Glomerular visceral epithelial cell (primary cell): ENCODE measurements at regions not wholly inside any gene's neighbourhood (a gene's known extent, or its start where the extent isn't known, plus 50 kb on each side); places are given as distances from the start of the nearest gene placed in this dataset.
A peak's percentile ranks its signal among the peaks of the same experiment; 100 is the strongest.
"Not testable (repeated sequence)": the region's sequence is repeated elsewhere in the genome, so short reads cannot be mapped to it uniquely, and the experiment has no call there.

ENCODE experiments used
- DNase-seq: peaks from one replicate; pipeline ENCODE4 v3.0.0-alpha.2; 2016; ENCODE audit errors: extremely low spot score

DNA sequence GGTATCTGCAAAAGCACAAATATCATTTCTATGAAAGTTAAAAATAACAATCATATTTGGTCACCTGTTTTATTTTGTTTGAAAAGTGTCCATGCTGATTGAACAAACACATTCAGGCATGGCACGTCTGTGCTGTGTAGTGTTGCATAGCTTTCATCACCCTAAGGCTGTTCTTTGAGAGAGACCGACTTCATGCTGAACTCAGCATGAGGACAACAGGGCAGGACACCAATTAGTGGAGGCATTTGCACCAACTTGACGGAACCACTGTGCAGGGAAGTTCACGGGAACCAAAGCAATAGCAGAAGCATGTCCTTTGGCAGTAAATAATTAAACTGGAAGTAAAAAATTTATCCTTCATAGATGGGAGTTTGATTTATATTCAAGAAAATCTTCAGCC, 158.4 kb upstream of the SLC7A11 start:
- no peak for DNase-seq

- no peak for DNase-seq
These were observed 157.9 kb upstream of the SLC7A11 start for GRCh38 chr4:138400066-138400465.

GRCh38 chr4:138399081-138399480, 156.9 kb upstream of the SLC7A11 start:
- no peak for DNase-seq

- no peak for DNase-seq
These were observed 156.2 kb upstream of the SLC7A11 start for GRCh38 chr4:138398322-138398721.

DNA sequence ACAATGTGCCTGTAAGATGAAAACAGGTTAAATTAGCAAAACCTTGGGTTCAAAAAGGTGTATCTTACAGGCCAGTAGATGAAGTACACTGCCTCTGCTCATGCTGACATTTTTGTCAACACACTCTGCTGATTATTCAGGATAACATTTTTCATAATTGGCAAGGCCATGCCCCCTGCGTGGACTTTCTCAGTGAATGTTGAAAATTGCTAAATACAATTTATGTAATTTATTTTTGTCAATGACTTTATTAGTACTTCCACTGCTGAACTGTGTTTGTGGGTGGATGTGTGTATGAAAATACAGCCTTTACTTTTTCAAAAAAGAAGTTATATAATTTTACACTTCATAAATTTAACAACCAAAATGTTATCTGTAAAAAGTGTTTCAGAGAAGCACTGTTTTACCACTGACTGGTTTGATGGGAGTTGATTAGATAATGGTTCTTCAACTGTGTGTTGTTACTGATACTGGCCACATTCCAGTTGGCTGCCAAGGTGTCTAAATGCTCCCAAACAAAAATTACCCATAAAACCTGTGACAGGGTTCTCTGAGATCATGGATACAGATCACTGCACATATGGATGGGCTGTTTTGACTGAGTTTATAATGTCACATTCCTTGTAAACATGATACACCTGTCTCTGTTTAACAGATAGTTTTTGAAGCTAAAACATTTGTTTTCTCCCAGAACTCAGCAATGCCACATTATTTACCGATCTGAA, 151.9 kb upstream of the SLC7A11 start:
- DNase-seq = no peak

- no peak for DNase-seq
These were observed 150.7 kb upstream of the SLC7A11 start for GRCh38 chr4:138392751-138393308.

DNA sequence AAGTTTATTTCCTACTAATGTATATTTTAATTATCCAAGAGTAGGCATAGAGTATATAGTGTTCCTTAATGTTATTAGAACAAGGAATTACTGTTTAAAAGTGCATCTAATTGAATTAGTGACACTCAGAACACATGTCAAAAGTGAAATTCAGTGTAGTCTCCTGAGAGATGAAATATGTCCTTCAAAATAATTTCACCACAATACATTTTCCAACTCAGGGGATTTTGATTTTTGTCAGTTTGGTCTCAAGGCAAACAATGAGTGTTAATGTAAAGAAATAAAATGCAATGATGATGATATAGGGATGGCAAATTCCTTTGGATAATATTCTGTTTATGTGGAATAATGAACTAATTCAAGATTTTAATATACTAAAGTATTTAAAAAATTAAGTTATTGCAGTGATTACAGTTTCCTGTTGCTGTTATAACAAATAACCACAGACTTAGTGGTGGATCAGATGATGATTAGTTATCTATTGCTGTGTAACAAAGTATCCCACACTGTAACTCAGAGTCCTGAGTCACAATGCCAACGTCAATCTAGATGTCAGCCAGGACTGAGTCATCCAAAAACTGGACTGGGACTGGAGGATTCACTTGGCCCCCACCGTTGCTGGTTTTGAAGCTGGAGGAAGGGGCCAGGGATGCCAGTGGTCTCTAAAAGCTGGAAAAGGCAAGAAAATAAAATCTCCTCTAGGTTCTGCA, 148.0 kb upstream of the SLC7A11 start:
- peak; percentile 6 for DNase-seq

- no peak for DNase-seq
These were observed 132.8 kb upstream of the SLC7A11 start for GRCh38 chr4:138374947-138375346.

GRCh38 chr4:138367942-138368341, 125.8 kb upstream of the SLC7A11 start:
- no peak for DNase-seq

GRCh38 chr4:138352446-138352845, 110.3 kb upstream of the SLC7A11 start:
- DNase-seq = not testable (repeated sequence)

- DNase-seq = no peak
These were observed 105.9 kb upstream of the SLC7A11 start for GRCh38 chr4:138348055-138348454.

DNA sequence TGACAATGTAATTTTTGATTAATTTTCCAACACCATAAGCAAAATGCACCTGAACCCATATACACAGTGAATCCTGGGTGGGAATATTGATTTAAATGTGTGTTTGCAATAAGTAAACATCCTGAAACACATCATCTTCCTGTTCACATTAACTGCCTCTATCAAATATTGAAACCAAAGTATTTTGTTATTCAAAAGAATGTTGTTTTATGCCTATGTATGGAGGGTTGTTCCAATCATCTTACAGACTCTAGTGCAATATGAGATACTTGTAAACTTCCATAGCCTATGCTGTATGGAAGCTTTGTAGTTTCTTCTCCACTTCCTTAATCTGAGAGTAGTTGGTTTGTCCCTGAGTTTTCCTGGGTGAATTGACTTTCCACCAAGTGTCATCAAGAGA, 105.4 kb upstream of the SLC7A11 start:
- no peak for DNase-seq

DNA sequence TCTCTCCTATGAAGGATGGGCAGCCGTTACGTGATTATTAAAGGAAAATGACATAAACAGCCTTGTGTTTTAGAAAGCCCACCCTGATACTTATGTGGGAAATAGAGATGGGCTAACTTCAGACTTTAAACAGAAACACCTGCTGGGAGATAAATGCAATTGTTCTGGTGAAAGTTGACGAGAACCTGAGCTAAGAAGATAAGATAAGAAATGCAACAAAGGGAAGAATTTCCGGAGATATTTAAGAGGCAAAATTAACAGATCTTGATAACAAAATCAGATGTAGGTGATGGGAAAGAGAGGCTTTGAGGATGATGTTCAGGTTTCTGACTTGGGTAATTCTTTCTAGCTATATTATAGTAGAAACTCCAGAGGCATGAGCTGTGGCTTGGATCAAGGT, 102.7 kb upstream of the SLC7A11 start:
- no peak for DNase-seq

DNA sequence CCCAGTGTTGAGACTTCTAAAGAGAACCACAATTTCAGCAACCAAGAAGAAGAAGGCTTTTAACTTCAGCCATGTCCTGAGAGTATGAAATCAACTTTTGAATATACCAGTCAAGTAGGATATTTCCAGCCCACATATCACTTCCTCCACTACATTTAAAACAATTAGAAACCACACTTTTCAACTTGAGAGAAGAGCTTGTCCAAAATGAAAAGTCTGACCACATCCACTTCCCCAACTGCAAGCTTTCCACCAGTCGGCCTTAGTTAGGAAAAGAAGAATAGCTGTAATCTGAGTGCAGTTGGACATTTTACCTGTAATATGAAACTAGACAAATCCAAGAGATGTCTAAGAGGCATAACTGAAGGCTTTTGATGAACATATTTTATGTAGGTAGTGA, 101.9 kb upstream of the SLC7A11 start:
- DNase-seq = no peak

DNA sequence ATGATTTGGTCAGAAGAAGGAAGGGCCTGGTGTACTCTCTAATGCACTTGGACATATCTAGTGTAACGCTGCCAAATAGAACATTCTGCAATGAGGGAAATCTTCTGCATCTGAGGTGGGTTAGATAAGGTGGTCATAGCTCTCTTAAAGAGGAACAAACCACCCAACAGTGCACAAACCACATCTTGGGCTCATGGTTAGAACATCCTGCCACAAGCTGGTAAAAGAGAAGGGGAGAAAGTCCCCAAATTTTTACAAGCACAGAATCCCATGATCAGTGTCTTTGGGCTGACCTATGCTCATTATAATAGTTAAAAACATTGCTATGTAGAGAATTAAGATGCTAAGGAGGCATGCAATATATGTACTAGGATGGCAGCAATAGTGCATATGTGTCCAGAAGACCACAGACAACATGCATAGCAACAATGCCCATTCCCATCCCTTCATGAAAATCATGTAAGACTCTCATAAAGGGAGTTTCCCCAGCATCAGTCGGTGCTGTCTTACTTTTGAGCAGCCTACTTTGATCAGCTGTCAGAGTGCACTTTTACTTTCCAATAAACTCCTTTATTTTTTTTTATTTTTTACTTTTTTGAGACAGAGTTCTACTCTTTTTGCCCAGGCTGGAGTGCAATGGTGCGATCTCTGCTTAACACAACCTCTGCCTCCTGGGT, 99.7 kb upstream of the SLC7A11 start:
- DNase-seq = no peak

- DNase-seq = no peak
These were observed 96.7 kb upstream of the SLC7A11 start for GRCh38 chr4:138338840-138339239.

DNA sequence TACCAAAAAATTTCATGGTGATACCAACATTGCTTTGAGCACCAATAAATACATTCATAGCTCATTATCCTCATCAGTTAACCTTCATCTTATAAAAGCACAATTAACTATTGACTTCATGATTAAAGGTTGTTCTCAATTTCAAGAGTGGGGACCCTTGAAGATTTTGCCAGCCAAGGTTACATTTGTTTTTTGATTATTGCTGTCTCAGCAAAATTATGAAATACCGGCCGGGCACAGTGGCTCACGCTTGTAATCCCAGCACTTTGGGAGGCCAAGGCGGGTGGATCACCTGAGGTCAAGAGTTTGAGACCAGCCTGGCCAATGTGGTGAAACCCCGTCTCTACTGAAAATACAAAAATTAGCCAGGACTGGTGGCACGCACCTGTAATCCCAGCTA, 96.1 kb upstream of the SLC7A11 start:
- DNase-seq = not testable (repeated sequence)

GRCh38 chr4:138334346-138335016, 92.3 kb upstream of the SLC7A11 start:
- peak; percentile 33 for DNase-seq

- not testable (repeated sequence) for DNase-seq
These were observed 90.3 kb upstream of the SLC7A11 start for GRCh38 chr4:138332415-138332814.

DNA sequence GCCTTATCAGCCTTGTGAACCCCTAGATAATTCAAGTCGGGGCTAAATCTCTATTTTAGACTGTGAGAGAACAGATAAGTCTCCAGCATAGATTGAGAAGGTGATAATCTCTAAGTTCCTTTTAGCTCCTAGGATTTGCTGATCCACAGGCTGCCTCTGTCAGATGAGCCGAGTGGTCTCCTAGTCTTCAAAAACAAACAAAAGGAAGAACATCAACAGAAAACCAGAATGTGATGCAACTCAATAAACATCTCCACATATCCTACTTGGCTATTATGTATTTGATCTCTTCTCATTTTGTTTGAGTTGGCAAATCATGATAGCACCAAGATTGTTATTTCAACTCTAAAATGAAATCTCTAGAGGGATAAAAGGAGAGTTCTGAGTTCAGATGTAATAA, 88.4 kb upstream of the SLC7A11 start:
- no peak for DNase-seq

DNA sequence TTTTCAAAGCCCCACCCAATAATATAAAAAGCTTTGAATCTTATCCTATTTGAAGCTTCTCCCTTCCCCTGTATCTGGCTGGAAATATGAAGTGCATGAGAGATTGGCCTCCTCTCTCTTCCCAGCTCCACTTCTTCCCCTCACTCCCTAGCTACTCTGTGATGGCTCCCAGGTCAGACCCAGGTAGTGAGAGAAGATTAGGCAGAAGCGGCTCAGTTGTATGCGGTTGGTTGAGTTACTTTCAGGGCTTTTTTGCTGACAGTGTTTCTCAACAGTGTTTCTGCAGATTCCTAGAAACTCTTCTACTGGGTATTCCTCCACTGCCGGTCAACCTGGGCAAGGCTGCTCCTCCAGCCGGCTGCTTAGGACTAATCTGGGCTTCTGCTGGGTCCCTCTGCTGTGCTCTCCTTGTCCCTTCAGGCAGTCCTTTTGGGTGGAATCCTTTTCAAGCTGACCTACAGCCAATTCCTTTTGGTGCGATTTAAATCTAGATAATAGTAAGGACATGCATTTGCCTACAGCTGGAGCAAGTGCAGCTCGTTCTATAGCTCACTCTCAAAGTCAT, 87.4 kb upstream of the SLC7A11 start:
- DNase-seq = no peak

DNA sequence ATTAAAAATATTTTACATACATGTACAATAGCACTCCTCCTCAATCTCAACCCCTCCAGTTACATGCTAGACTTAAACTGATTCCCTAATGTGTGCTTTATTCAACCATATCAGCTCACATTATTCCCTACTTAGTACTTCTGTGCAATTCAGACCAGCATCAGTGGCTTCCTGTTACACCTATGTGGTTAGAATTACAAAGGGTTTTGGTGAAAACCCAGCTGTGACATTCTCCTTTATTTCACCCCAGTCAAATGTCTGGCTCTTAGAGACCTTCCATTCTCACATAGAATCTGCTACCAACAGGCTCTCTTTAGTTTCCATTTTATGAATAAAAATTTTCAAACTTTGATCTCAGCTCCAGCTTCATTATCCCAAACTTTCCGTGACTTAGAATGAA, 85.2 kb upstream of the SLC7A11 start:
- DNase-seq = no peak
